ENCODE measurements at regions not wholly inside any gene's neighbourhood (a gene's known extent, or its start where the extent isn't known, plus 50 kb on each side); places are given as distances from the start of the nearest gene placed in this dataset.

DNA sequence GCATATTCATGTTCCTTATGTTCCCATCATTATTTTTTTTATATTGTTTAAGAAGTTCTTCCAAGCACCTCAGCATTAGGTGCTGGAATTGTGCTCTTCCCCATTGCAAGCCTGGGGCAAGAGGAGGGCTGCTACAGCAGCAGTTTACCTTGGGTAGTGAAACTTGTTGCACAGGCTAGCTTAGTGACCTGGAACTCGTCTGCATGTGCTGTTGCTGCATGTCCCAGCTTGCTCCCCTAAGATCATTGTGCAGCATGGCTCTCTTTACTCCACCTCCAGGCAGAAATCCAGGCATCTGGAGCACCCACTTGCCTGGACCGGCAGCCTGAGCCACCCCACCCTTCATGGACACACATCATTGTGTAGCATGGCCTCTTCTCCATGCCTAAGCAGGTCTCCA, 776.0 kb downstream of the GLUD2 start:
- Histone ChIP-seq H3K27me3 (no peaks in the 10 kb centered on the region), H3K9me3 (no peaks in the 10 kb centered on the region), H3K36me3 (ENCODE audit: low read depth, missing control alignments) (no peaks in the 10 kb centered on the region), H3K4me1 (no peaks in the 10 kb centered on the region), H3K4me3 (no peak overlapping the region), H3K27ac (no peak overlapping the region)
- 46 to 89% methylated on average over 1 to 2 of the region's 2 CpGs for WGBS, 2 donors
- DNase-seq, result no peak
- intact Hi-C loops (cut with DNase I; ENCODE audit: low total_unique reads), result no loop called here
- TF ChIP-seq POLR2A (IDR thresholded peaks at IDR 0.05), result no peak
- no peak for TF ChIP-seq CTCF (IDR thresholded peaks at IDR 0.05)

DNA sequence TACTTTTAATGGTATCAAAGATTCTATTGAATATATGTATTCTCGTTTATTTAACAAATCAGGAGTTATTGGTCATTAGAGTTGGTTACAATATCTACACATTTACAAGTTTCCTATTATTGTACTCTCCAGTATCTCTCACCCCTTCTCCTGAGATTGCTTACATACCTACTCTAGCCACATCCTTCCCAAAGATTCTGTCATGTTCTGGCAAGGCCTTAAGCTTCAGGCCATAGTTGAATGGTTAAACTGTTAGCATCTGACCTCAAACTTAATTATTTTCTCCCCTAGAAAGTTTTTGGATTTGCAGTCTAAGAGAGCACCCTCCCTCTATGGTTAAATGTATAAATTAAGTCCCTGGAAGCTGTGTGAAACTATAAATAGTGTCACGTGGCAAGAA, 784.2 kb downstream of the GLUD2 start:
- no peak overlapping the region for H3K4me3 ChIP-seq
- no peak overlapping the region for H3K27ac ChIP-seq
- no peaks in the 10 kb centered on the region for H3K27me3 ChIP-seq
- no peaks in the 10 kb centered on the region for H3K4me1 ChIP-seq
- H3K9me3 ChIP-seq, result no peaks in the 10 kb centered on the region
- intact Hi-C loops (cut with DNase I; ENCODE audit: low total_unique reads), result no loop called here
- no peak for DNase-seq
- no peaks in the 10 kb centered on the region for H3K36me3 ChIP-seq (ENCODE audit: low read depth, missing control alignments)
- TF ChIP-seq CTCF (IDR thresholded peaks at IDR 0.05) (no peak), POLR2A (IDR thresholded peaks at IDR 0.05) (no peak)
- WGBS, 2 donors, result 64 to 65% methylated on average over 2 of the region's 2 CpGs

DNA sequence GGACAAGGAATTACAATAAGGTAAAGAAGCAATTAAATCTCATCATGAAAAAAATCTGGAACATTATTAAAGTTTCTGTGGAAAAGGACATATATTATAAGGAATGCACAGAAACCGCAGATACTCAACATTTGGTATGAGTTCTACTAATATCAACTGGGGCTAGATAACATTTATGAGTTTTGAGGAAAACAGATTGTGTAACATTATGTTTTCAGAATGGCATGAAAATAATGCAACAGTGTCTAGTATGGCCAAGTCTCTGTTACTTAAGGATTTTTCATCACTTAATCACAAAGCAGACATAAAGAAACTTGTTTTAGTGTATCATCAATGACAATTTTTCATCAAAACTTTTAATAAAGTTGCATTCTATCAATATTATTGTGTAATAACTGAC, 785.0 kb downstream of the GLUD2 start:
- DNase-seq, result no peak
- WGBS, 2 donors, result 84 to 92% methylated on average over 1 of the region's 1 CpG
- Histone ChIP-seq H3K27ac (no peak overlapping the region), H3K4me3 (no peak overlapping the region), H3K27me3 (no peaks in the 10 kb centered on the region), H3K4me1 (no peaks in the 10 kb centered on the region), H3K9me3 (no peaks in the 10 kb centered on the region), H3K36me3 (ENCODE audit: low read depth, missing control alignments) (no peaks in the 10 kb centered on the region)
- TF ChIP-seq CTCF (IDR thresholded peaks at IDR 0.05) (no peak), POLR2A (IDR thresholded peaks at IDR 0.05) (no peak)
- intact Hi-C loops (cut with DNase I; ENCODE audit: low total_unique reads), result no loop called here

GRCh38 chrX:121836000-121836399, 788.6 kb downstream of the GLUD2 start:
- Histone ChIP-seq H3K9me3 (no peaks in the 10 kb centered on the region), H3K27me3 (no peaks in the 10 kb centered on the region), H3K27ac (no peak overlapping the region), H3K4me1 (no peaks in the 10 kb centered on the region), H3K36me3 (ENCODE audit: low read depth, missing control alignments) (no peaks in the 10 kb centered on the region), H3K4me3 (no peak overlapping the region)
- no peak for TF ChIP-seq POLR2A (IDR thresholded peaks at IDR 0.05)
- TF ChIP-seq CTCF (IDR thresholded peaks at IDR 0.05), result no peak
- WGBS, 2 donors, result 71 to 86% methylated on average over 1 of the region's 1 CpG
- DNase-seq, result no peak
- intact Hi-C loops (cut with DNase I; ENCODE audit: low total_unique reads), result no loop called here

DNA sequence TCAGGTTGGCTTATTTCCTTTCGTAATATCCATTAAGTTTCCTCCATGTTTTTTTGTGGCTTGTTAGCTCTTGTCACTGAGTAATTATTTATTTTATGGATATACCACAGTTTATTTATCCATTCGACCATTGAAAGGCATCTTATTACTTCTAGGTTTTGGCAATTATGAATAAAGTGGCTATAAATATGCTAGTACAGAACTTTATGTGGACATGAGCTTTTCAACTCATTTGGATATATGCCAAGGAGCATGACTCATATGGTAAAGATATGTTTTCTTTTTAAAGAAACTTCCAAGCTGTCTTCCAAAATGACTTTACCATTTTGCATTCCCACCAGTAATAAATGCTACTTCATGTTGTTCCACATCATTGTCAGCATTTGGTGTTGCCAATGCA, 803.6 kb downstream of the GLUD2 start:
- no peaks in the 10 kb centered on the region for H3K4me1 ChIP-seq
- H3K27ac ChIP-seq, result no peak overlapping the region
- no peak overlapping the region for H3K4me3 ChIP-seq
- no peaks in the 10 kb centered on the region for H3K9me3 ChIP-seq
- H3K36me3 ChIP-seq (ENCODE audit: low read depth, missing control alignments), result no peaks in the 10 kb centered on the region
- WGBS, 2 donors, result 72 to 91% methylated on average over 2 of the region's 2 CpGs
- DNase-seq, result no peak
- H3K27me3 ChIP-seq, result no peaks in the 10 kb centered on the region
- intact Hi-C loops (cut with DNase I; ENCODE audit: low total_unique reads), result no loop called here
- TF ChIP-seq POLR2A (IDR thresholded peaks at IDR 0.05) (no peak), CTCF (IDR thresholded peaks at IDR 0.05) (no peak)

Data from testis (tissue), 2 donors.